Activated T-helper 1 cell treated with anti-CD3 and anti-CD28 coated beads, Interleukin-2, amount 50 U/mL, for 16 hours (primary cell): ENCODE measurements at regions not wholly inside any gene's neighbourhood (a gene's known extent, or its start where the extent isn't known, plus 50 kb on each side); places are given as distances from the start of the nearest gene placed in this dataset.

Experiments used
- DNase-seq, 2 donors: peaks; one replicate each; pipeline ENCODE4 v3.0.0-alpha.2; 2020; ENCODE audit warnings: low read depth in 1 of 2, low spot score in 1 of 2

DNA sequence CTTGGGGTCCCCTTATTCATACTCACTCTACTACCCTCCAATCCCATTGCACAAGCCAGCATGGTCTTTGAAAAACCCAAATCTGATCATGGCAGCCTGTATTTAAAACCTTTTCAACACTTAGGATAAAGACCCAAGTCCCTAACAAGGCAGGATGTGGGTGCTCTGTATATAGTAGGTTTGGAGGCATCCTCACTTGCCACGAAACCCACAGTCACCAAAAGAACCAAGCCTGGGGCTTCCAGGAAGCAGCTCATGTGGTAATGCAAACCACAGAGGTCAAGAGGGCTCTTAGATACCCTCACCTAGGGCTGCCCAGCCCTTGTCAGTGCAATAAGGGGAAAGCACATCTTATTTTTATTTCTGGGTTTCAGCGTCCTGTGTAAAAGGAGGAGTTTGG is 218.6 kb upstream of the ASIC2 start:
- DNase-seq = no peak

DNA sequence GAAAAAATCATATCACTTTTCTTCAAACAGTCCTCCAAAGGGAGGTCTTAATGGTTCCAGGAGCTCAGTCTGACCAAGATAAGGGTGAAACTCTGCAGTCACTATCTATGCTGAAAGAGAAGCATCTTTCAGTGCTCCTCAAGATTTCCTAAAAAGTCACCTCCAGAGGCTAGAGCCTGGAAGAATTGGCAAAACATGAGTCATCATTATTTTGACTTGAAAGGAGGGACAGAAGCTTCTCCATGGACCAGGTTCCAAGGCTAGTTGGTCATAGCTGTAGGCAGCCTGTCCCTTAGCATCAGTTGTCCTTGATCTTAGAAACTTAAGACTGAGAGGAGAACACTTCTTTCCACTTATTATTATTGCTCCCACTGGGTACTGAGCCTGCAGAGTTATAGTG is 219.0 kb upstream of the ASIC2 start:
- DNase-seq = no peak

DNA sequence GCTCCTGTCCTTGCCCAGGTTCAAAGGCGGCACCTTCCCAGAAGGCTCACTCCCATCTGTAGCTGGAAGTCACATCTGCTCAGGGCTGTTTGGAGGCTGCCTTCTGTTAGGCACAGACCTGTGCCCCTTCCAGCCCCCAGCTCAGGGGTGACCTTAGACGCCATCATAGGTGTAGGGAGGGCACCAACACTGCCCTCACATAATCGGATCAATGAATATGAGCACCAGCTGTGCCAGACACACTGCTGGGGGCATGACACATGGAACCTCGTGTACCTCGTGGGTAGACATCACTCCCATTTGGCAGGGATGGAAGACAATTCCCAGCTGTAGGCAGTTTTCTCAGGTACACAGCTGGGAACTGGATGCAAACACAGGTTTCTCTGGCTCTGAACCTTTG is 220.7 kb upstream of the ASIC2 start:
- no peak for DNase-seq

DNA sequence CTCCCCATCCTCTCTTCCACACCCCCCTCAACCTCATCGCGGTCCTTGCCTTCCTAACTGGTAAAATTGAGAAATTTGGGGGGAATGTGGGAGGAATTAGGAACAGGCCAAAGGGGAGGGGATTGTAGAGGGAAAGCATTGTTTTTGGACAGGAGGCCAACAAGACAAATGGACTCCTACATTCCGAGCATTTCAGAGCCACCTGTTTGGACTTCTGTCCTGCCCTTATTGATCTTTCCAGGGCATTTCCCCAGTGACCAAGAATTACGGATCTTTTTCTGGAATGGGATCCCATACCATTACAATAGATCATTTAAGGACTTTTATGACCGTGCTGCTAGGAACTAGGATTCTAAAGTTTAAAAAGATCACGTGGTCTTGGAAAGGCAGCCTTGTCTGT is 221.3 kb upstream of the ASIC2 start:
- DNase-seq = no peak

DNA sequence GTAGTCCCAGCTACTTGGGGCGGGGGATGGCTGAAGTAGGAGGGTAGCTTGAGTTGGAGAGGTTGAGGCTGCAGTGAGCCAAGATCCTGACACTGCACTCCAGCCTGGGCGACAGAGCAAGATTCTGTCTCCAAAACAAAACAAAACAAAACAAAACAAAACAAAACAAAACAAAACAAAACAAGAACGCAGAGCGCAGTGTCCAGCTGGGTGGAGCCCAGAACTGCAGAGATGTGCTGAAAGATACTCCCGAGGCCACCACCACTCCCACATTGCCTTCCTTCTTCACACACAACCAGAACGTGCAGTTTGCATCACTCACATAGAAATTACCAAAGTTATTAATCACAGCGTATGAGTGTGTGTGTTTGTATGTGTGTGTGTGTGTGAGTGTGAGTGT is 222.9 kb upstream of the ASIC2 start:
- DNase-seq = no peak

DNA sequence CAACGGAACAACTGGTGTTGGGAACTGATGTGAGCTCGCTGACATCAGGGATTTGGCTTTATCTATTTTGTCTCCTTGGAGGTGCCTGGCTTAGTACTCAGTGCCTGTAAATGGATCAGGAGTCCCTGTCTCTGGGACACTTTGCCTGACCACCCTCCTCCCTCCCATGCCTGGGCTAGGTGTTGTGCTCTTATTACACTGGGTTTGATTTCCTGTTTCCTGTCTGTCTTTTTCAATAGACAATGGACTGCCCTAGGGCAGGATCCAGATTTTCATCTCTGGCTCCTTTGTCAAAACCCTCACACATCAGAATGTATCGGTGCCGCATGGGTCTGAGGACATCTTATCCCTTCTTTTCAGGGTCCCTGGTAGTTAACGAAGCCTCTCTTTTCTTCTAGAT is 223.6 kb upstream of the ASIC2 start:
- DNase-seq = no peak

DNA sequence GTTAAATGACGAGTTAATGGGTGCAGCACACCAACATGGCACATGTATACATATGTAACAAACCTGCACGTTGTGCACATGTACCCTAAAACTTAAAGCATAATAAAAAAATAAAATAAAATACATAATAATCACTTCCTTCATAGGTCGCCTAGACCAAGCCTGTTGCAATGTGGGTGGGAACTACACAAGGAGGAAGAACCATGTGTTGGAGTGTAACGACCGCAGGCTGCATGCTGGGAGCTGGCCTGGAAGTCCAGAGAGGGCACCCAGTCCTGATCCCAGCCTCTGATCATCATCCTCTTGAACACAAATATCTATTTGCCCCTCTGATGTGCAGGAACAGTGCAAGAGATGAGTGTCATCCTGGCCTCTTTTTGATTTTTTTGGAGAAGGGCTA is 224.7 kb upstream of the ASIC2 start:
- no peak for DNase-seq

DNA sequence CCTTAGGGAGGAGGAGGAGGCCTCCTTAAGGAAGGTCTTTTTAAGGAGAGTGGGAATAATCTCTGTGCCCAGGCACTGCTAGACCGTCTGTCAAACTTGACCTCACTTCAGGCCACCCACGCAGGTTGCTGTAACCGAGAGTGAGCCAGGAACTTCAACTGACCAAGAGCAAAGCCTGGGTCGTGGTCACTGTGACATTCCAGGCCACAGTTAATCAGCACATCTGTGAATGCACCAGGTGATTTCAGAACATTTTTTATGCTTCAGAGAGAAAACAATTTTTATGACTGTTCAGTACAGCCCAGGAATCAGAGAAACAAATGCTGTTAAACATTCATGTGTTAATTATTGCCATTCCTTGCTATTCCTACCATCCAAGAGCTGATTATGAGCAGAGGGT is 226.6 kb upstream of the ASIC2 start:
- DNase-seq = no peak

DNA sequence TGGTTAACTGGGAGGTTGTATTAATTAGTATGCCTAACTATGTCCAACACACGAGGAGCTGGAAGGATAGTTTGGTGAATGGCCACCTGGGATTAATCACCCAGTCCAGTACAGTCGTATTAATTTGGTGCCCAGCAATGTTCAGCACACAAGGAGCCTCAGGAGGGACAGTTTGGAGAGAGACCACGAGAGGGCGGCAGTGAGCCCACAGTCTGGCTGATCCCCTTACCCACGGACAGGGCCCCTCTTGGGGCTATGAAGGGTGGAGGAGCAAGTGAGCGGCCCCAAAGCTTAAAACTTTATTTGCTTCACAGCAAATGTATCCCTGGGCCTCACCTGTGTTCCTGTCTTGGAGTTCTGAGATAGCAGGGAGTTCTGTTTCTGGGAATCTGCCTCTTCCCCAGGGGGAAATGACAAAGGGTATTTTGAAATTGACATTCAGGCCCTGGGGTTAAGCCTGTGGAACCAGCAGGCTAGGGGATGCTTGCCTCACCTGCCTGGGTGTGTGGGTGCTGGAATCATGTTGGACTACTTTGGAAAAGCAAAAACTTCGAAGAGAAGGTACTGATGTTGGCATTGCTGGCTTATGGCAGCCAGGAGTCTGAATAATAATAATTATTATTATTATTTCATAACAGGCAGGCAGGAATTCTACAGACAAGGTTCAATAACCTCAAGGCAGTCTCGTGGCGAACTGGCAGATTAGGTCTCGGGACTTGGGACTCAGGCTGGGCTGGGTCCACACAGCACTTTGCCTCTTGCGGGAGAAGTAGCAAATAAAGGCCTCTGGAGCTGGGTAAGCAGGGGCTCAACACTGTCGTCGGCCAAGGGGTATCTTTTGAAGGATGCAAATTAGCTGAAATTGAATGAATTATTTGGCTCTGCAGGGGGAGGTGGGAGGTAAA is 227.6 kb upstream of the ASIC2 start:
- DNase-seq = no peak

DNA sequence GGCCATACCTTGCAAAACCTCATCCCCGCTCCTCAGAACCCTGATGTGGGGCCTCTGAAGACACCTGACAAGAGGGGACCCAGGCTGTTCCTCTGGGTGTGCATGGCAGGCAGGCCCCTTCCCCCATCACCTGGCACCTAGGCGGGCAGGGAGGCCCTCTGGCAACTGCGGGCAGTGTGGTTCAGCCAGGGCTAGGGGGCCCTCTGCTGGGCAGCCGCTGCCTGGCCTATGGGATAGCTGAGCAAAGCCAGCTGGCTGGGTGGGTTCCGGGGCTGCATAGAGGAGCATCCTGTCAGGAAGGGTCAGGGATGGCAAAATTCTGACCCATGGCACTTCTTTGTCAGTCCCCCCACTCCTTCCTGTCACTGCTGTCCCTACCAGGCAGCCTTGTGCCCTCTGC is 228.7 kb upstream of the ASIC2 start:
- no peak for DNase-seq

DNA sequence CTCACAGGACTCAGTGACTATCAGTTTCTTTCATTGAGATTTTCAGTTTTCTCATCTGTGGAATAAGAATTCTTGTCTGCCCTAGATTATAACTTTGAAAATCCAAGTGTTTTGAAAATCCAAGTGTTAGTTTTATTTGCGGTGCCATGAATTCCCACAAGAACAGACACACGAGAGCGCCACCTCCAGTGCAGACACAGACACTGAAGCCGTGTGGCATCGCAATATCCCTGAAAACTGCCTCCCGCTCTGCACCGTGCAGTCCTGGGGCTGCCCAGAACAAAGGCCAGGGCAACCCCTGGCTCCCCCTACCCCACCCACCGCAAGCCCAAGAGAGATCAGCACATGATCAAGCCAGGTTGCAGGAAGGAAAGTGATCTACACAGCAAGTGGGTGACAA is 229.5 kb upstream of the ASIC2 start:
- no peak for DNase-seq

DNA sequence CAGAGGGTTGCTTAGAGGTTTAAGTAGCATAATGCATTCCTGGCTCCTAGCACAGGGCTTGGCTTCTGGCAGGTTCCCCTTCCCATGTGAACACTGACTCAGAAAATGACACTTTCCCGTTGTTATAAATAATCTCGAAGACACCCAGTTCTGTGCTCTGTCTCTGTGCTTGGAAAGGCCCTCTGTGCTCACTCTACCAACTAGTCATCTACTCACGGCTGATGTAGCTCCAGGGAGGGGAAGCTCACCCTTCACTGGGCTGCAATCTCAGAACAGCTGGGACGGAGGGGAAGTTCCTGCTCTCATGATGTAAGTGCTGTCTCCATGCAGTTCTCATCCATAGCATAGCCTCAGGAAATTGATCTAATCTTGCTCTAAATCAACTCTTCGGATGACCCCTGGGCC is 230.5 kb upstream of the ASIC2 start:
- no peak for DNase-seq

DNA sequence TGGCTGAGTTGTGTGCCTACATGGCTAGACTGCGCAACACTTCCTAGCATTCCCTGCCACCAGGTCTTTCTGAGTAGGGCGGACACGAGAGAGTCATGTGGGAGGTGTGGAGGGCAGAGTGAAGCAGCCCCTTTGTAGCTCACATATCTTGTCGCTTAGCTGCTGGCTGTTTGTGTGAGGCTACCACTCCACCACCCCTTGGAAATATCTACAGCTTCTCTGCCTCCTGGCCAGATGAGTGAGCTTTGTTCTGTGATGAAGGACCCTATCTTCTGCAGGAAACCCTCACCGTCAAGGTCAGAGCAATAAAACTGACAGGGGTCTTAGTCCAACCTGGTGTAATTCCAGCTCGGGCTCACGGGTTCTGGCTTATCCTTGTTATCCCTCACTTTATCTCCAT is 232.1 kb upstream of the ASIC2 start:
- DNase-seq = no peak

DNA sequence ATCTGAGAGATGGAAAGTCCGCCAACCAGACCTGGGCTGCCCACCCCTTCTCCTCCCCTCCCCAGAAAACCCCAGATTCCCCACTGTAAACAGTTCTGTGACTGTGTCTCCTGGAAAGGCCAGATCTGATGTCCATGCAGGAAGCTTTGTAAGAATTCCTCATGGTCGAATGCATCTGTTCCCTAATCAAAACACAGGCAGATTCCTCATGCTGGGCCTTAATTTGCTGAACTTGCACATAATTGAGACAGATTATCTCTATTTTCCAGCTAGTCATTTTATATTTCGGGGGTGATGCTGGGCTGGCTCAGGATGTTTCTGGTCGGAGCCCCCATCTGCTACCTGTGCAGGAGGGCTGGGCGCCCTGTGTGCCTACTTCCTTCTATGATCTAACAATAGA is 233.6 kb upstream of the ASIC2 start:
- DNase-seq = no peak

DNA sequence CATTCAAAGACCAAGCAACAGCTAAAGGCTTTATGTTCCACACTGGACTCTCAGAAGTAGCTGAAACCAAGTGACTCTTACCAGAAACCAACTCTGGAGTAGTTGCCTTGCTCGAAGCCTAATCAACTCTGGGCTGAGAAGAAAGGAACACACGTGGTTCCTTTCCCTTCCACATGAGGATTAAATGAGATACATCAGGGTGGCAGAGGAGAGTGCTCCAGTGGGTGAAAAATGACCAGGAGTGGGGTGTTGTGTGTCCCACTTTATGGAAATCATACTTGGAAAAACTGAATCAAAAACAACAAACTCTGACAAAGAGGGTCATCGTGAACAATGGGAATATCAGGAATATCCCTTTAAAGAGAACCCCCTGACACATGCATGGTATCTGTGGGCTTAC is 234.2 kb upstream of the ASIC2 start:
- DNase-seq = no peak

DNA sequence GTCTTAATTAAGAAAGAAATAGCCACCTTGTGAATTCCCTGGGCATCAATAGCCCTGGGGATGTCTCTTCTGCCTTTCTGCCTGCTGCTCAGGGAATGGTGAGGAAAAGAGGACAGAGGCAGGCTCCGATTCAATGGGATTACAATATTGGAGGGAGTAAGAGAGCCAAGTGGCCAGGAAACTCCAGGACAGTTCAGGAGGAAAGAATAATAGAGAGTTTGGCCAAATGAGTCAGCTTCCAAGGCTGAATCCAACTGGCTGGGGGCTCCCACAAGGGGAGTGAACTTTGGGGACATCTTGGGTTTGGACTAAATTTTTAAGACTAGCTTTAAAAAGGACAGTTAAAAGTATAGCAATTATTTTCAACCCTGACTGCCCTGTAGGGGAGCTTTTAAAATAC is 235.8 kb upstream of the ASIC2 start:
- DNase-seq = no peak

DNA sequence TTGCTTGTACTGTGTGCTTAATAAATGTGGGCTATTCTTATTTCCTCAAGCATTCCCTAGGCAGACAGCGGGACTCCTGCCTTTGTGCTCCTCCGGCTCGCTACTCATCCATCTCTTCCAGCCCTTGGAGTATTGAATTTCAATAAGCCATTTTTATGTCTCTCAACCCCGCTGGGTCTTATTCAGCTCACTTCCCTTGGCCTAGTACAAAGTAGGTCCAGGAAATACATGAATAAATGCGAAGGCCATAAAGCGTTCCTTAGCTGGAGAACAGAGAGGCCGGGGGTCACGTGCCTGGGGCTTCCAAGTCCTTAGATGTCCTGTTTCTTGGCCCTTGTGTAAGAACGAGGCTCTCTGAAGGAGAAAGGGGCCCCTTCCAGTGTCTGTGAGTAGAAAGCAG is 236.7 kb upstream of the ASIC2 start:
- DNase-seq = no peak

DNA sequence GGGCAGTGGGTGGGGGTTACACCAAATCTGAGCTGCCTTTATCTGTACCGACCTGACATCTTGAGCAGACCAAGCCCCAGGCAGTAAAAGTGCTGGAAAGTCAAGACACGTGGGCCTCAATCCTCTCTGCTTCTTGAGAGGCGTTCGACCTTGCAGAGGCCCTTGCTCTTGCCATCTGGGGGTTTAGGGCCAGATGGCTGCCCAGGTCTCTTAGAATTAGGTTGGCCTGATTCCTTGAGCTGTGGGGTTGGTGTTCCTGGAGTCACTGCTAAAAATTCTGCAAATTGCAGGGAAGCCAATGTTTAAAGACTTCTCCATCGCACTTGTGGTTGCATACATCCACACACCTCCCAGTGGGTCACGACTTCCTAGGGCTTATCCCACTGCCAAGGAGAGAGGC is 238.2 kb upstream of the ASIC2 start:
- DNase-seq = no peak

DNA sequence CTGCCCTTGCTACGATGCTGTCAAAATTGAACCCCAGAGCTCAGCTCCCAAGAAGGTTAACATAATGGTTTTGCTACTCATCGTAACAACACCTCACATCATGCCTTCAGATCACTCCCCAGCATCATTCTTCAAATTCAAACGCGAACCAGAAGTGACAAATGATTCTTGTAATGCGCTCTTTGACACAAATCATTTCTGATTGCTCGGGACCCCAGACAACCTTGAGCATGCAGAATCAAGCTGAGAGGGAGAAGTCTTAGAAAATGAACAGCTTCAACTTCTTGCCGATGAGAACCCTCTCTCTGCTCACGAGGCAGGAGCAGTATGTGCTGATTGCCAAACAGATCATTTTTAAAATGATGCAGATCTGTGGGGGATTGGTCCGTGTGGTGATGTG is 241.0 kb upstream of the ASIC2 start:
- no peak for DNase-seq

DNA sequence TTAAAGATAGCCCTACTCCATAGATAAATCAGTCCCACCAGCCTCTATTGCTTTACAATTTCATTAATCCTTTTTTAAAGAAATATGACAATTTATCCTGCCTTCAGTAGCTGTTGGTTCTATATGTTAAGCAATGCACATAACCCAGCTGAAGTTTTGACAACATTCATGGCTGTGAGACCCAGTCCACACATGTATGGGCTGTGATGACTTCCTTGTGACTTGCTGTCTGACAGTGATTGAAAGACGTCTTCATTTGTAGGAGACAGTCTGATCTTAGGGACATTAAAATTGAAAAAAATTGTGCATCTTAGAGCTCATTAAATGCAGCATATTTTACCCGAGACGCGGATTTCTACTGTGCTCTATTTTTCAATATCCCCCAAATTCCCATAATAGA is 252.0 kb upstream of the ASIC2 start:
- no peak for DNase-seq

DNA sequence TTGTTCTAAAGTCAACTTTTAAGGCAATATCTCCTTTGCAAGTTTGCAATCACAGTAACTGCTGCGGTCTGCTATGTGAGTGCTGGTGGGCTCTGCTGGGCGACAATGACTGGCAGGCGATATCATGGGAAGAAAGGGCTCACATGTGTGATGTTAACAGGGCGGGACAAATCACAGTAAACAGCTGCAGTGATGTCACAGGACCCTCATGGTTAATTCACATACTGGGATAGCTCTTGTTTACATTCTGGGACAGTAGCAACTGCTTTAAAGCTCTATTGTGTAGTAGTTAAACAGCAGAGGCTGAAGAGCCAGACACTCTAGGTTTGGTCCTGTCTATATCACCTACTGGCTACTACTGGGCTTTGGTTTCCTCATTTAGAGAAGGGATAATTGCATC is 257.2 kb upstream of the ASIC2 start:
- no peak for DNase-seq

DNA sequence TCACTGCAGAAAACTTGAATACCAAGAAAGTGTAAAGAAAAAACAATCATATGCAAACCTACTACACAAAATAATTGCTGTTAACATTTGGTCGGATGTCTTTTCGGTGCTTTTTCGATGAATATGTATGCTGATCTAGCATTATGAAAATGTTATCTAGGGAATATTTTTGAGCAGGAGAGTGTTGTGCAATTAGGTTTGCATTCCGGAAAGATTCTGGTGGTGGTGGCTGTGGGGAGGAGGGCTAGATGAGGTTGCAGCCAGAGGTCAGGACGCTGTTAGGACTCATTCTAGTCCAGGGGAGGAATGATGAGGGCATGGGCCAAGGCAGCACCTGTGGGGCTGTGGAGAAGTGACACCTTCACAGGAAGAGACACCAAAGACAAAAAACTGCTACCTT is 258.0 kb upstream of the ASIC2 start:
- no peak for DNase-seq

DNA sequence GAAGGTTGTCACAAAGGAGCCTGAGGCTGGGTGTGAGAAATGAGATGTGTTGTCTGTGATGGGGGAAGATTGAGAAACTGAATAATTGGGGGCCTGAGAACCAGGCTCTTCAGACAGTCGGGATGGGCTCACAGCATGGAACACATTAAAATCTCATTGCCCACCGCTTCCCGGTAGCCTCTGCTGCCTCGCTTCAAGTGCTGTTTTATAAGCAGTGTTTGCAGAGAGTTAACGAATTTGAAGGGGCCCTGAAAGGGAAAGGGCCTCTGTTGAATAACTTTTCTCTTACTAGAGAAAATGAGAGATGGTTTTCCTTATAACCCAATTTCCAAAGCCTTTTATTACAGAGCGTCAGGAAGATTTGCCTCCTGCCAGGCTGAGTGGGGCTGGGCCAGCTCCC is 258.8 kb upstream of the ASIC2 start:
- DNase-seq = no peak
